Jurkat, Clone E6-1 (cell line): ENCODE measurements at regions not wholly inside any gene's neighbourhood (a gene's known extent, or its start where the extent isn't known, plus 50 kb on each side); places are given as distances from the start of the nearest gene placed in this dataset.

Experiments used
- DNase-seq: peaks from one replicate; pipeline ENCODE4 v3.0.0-alpha.2; 2011; ENCODE audit warnings: low read depth, low spot score
- H3K4me3 ChIP-seq: 2 replicates; pipeline ENCODE4 v1.5.1; 2011; ENCODE audit warnings: mild to moderate bottlenecking, low read length, control low read depth, moderate library complexity

- DNase-seq = no peak
- H3K4me3 ChIP-seq = no peak overlapping the region
Measured at GRCh38 chr4:89610236-89610635, 226.7 kb downstream of the SNCA start.

- no peak for DNase-seq
- H3K4me3 ChIP-seq = no peak overlapping the region
Measured at GRCh38 chr4:89609756-89610155, 227.2 kb downstream of the SNCA start.

GRCh38 chr4:89604951-89605350 is 232.0 kb downstream of the SNCA start:
- DNase-seq = no peak
- no peak overlapping the region for H3K4me3 ChIP-seq

- DNase-seq = no peak
Measured at GRCh38 chr4:89599026-89599425, 237.9 kb downstream of the SNCA start.

GRCh38 chr4:89598602-89599001 is 238.4 kb downstream of the SNCA start:
- H3K4me3 ChIP-seq = no peak overlapping the region
- peak; percentile 5 for DNase-seq

More at GRCh38 chr4:89599026-89599425, 237.9 kb downstream of the SNCA start:
- no peak overlapping the region for H3K4me3 ChIP-seq

GRCh38 chr4:89595125-89595789 is 241.7 kb downstream of the SNCA start:
- H3K4me3 ChIP-seq = no peak overlapping the region
- no peak for DNase-seq

GRCh38 chr4:89590128-89590527 is 246.8 kb downstream of the SNCA start:
- no peak overlapping the region for H3K4me3 ChIP-seq
- no peak for DNase-seq

- no peak for DNase-seq
- H3K4me3 ChIP-seq = no peak overlapping the region
Measured at GRCh38 chr4:89588421-89588820, 248.5 kb downstream of the SNCA start.

GRCh38 chr4:89587364-89587763 is 249.6 kb downstream of the SNCA start:
- H3K4me3 ChIP-seq = no peak overlapping the region
- DNase-seq = no peak

- no peak overlapping the region for H3K4me3 ChIP-seq
- peak; percentile 5 for DNase-seq
Measured at GRCh38 chr4:89586864-89587263, 250.1 kb downstream of the SNCA start.

- no peak overlapping the region for H3K4me3 ChIP-seq
- DNase-seq = no peak
Measured at GRCh38 chr4:89586318-89586717, 250.6 kb downstream of the SNCA start.

GRCh38 chr4:89582756-89583505 is 254.0 kb downstream of the SNCA start:
- H3K4me3 ChIP-seq = no peak overlapping the region
- DNase-seq = no peak

- H3K4me3 ChIP-seq = no peak overlapping the region
- DNase-seq = no peak
Measured at GRCh38 chr4:89579771-89580170, 257.2 kb downstream of the SNCA start.

- DNase-seq = no peak
- no peak overlapping the region for H3K4me3 ChIP-seq
Measured at GRCh38 chr4:89576246-89576645, 260.7 kb downstream of the SNCA start.

- no peak for DNase-seq
- H3K4me3 ChIP-seq = no peak overlapping the region
Measured at GRCh38 chr4:89575840-89576239, 261.1 kb downstream of the SNCA start.

- H3K4me3 ChIP-seq = no peak overlapping the region
- no peak for DNase-seq
Measured at GRCh38 chr4:89574176-89574575, 262.8 kb downstream of the SNCA start.

- no peak for DNase-seq
- no peak overlapping the region for H3K4me3 ChIP-seq
Measured at GRCh38 chr4:89573656-89574055, 263.3 kb downstream of the SNCA start.

- no peak for DNase-seq
- H3K4me3 ChIP-seq = no peak overlapping the region
Measured at GRCh38 chr4:89572224-89572858, 264.6 kb downstream of the SNCA start.

GRCh38 chr4:89570931-89571330 is 263.3 kb upstream of the GPRIN3 start:
- no peak overlapping the region for H3K4me3 ChIP-seq
- no peak for DNase-seq

- no peak overlapping the region for H3K4me3 ChIP-seq
Measured at GRCh38 chr4:89567936-89568335, 260.3 kb upstream of the GPRIN3 start.

More at GRCh38 chr4:89567936-89568335, 260.3 kb upstream of the GPRIN3 start:
- no peak for DNase-seq
